Epithelial cell of proximal tubule (primary cell): ENCODE measurements at regions not wholly inside any gene's neighbourhood (a gene's known extent, or its start where the extent isn't known, plus 50 kb on each side); places are given as distances from the start of the nearest gene placed in this dataset.
"Not testable (repeated sequence)": the region's sequence is repeated elsewhere in the genome, so short reads cannot be mapped to it uniquely, and the experiment has no call there.

Experiments
- DNase-seq: peaks from one replicate; pipeline ENCODE4 v3.0.0-alpha.2; 2011; ENCODE audit warnings: low read depth
- H3K4me3 ChIP-seq: 2 replicates; pipeline ENCODE4 v1.5.1; 2011; ENCODE audit warnings: low read depth, mild to moderate bottlenecking, low read length
- CTCF ChIP-seq: conservative IDR thresholded peaks from 2 replicates; pipeline ENCODE4 v1.5.1; 2012; ENCODE audit warnings: low read depth, mild to moderate bottlenecking, low read length

GRCh38 chr2:182506606-182507005 is 79.8 kb upstream of the PDE1A start:
- DNase-seq, result no peak
- no peak overlapping the region for H3K4me3 ChIP-seq
- TF ChIP-seq CTCF, result no peak

- H3K4me3 ChIP-seq, DNase-seq: not testable (repeated sequence)
Measured at GRCh38 chr2:182508583-182508982, 81.7 kb upstream of the PDE1A start.

GRCh38 chr2:182509216-182509615 is 82.4 kb upstream of the PDE1A start:
- H3K4me3 ChIP-seq, result no peak overlapping the region
- no peak for DNase-seq
- TF ChIP-seq CTCF, result no peak

- DNase-seq, result no peak
- no peak for TF ChIP-seq CTCF
- H3K4me3 ChIP-seq, result no peak overlapping the region
Measured at GRCh38 chr2:182521453-182522404, 94.9 kb upstream of the PDE1A start.

- peak; percentile 45 for DNase-seq
Measured at GRCh38 chr2:182522405-182522896, 95.6 kb upstream of the PDE1A start.

GRCh38 chr2:182522972-182523473 is 96.2 kb upstream of the PDE1A start:
- H3K4me3 ChIP-seq, result no peak overlapping the region
- no peak for DNase-seq
- no peak for TF ChIP-seq CTCF

More at GRCh38 chr2:182522405-182522896, 95.6 kb upstream of the PDE1A start:
- no peak for TF ChIP-seq CTCF
- peak overlapping the region; percentile 5 for H3K4me3 ChIP-seq

GRCh38 chr2:182530636-182531035 is 103.8 kb upstream of the PDE1A start:
- TF ChIP-seq CTCF, result no peak
- no peak for DNase-seq
- H3K4me3 ChIP-seq, result no peak overlapping the region
